ENCODE measurements at regions not wholly inside any gene's neighbourhood (a gene's known extent, or its start where the extent isn't known, plus 50 kb on each side); places are given as distances from the start of the nearest gene placed in this dataset.

DNA sequence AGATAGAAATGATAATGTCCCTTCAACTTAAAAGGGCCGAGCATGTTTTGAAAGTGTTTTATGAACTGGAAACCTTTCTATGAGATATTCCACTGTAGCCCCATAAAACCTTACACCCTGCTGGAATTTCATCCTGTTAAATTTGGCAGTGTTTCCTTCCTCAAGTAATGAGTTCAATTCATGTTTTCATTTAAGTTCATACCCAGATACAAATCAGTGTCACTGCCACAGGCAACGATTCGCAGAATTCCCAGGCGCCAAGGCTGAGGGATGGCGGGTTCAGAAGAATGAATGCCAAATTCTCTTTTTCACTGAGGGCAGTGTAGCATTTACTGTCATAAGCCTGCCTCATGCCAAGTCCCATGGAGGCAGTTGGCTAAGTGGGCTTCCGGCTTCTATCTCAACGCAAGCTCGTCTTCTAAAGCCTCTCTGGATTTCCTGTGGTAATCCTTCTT is 511.8 kb upstream of the ID4 start:
- Histone ChIP-seq H3K27ac (no peak overlapping the region), H3K4me3 (IDR thresholded peaks at IDR 0.05; ENCODE audit: insufficient read depth, low read depth, low read length) (no peak overlapping the region)

DNA sequence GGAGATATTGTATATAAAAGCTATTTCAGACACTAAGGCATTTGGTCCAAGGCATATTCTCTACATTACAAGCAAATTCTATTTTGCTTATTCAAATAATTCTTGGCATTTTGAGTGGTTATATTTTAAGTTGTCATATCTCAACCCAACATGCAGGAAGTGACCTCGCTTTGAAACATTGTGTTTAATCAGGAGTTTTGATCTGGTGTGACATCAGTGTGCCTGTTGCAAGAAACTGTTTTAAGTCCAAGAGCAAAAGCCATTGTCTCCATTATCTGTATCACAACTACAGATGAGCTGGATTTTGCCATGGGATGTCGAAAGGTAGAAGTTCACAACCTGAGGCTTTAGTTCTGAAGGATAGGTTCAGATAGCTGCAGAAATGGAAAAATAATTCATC is 509.9 kb upstream of the ID4 start:
- Histone ChIP-seq H3K27me3 (ENCODE audit: insufficient read depth, low read depth) (no peaks in the 10 kb centered on the region), H2AFZ (ENCODE audit: low read depth) (no peak overlapping the region), H4K20me1 (ENCODE audit: insufficient read depth) (no peaks in the 10 kb centered on the region), H3K36me3 (ENCODE audit: insufficient read depth) (no peaks in the 10 kb centered on the region), H3K27ac (no peak overlapping the region), H3K4me1 (ENCODE audit: low read depth, poor library complexity, severe bottlenecking) (no peaks in the 10 kb centered on the region), H3K9ac (no peak overlapping the region), H3K4me2 (no peak overlapping the region), H3K4me3 (IDR thresholded peaks at IDR 0.05; ENCODE audit: insufficient read depth, low read depth, low read length) (no peak overlapping the region), H3K79me2 (ENCODE audit: insufficient read depth, low read depth) (no peaks in the 10 kb centered on the region)
- TF ChIP-seq, protein P1, sequence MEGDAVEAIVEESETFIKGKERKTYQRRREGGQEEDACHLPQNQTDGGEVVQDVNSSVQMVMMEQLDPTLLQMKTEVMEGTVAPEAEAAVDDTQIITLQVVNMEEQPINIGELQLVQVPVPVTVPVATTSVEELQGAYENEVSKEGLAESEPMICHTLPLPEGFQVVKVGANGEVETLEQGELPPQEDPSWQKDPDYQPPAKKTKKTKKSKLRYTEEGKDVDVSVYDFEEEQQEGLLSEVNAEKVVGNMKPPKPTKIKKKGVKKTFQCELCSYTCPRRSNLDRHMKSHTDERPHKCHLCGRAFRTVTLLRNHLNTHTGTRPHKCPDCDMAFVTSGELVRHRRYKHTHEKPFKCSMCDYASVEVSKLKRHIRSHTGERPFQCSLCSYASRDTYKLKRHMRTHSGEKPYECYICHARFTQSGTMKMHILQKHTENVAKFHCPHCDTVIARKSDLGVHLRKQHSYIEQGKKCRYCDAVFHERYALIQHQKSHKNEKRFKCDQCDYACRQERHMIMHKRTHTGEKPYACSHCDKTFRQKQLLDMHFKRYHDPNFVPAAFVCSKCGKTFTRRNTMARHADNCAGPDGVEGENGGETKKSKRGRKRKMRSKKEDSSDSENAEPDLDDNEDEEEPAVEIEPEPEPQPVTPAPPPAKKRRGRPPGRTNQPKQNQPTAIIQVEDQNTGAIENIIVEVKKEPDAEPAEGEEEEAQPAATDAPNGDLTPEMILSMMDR (conservative IDR thresholded peaks at IDR 0.05; ENCODE audit: low read depth, low read length): no peak

More for the DNA sequence above, 511.8 kb upstream of the ID4 start:
- Histone ChIP-seq H3K4me1 (ENCODE audit: low read depth, poor library complexity, severe bottlenecking) (no peaks in the 10 kb centered on the region), H3K79me2 (ENCODE audit: insufficient read depth, low read depth) (no peaks in the 10 kb centered on the region), H3K4me2 (no peak overlapping the region), H3K36me3 (ENCODE audit: insufficient read depth) (no peaks in the 10 kb centered on the region), H3K27me3 (ENCODE audit: insufficient read depth, low read depth) (no peaks in the 10 kb centered on the region), H3K9ac (no peak overlapping the region), H2AFZ (ENCODE audit: low read depth) (no peak overlapping the region), H4K20me1 (ENCODE audit: insufficient read depth) (no peaks in the 10 kb centered on the region)
- TF ChIP-seq, protein P1 (conservative IDR thresholded peaks at IDR 0.05; ENCODE audit: low read depth, low read length): no peak

DNA sequence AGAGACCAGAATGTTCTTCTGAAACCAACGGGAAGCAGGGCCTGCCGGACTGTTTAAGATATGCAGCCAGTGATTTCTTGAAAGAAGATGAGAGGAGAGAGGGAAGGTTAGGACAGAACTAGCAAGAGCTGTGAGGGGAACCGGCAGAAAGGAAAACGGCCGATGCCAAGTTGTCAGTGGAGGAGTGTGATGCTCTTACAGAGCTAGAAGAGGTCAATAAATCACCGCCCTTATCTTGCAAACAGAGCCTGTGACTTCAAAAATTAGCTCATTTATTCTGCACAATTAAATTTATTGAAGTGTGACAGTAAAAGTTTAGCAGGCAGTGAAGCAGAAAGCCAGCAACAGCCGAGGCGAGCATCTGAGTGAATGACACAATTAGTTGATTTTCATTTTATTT is 509.5 kb upstream of the ID4 start:
- Histone ChIP-seq H3K4me1 (ENCODE audit: low read depth, poor library complexity, severe bottlenecking) (no peaks in the 10 kb centered on the region), H3K27me3 (ENCODE audit: insufficient read depth, low read depth) (no peaks in the 10 kb centered on the region), H3K36me3 (ENCODE audit: insufficient read depth) (no peaks in the 10 kb centered on the region), H3K4me3 (IDR thresholded peaks at IDR 0.05; ENCODE audit: insufficient read depth, low read depth, low read length) (no peak overlapping the region), H2AFZ (ENCODE audit: low read depth) (no peak overlapping the region), H3K4me2 (no peak overlapping the region), H3K9ac (no peak overlapping the region), H4K20me1 (ENCODE audit: insufficient read depth) (no peaks in the 10 kb centered on the region), H3K79me2 (ENCODE audit: insufficient read depth, low read depth) (no peaks in the 10 kb centered on the region), H3K27ac (no peak overlapping the region)
- TF ChIP-seq, protein P1 (conservative IDR thresholded peaks at IDR 0.05; ENCODE audit: low read depth, low read length): no peak

DNA sequence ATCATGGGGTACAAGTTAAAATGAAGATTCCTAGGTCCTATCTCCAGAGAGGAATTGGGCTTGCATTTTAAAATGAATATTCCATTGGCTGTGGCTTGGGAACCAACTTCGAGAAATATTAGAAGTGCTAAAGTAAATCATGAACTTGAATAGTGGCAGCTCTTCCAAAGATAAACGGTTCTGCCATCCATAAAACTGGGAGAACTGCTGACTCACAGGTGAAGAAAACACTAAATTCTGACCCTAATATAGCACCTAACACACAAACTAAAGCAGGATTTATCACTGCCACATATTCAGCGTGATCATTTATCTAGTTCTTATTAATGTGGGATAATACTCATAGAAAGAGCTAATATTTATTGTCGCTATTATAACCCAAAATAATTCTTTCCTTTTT is 508.1 kb upstream of the ID4 start:
- Histone ChIP-seq H3K36me3 (ENCODE audit: insufficient read depth) (no peaks in the 10 kb centered on the region), H4K20me1 (ENCODE audit: insufficient read depth) (no peaks in the 10 kb centered on the region), H3K27ac (no peak overlapping the region), H3K4me1 (ENCODE audit: low read depth, poor library complexity, severe bottlenecking) (no peaks in the 10 kb centered on the region), H3K4me2 (no peak overlapping the region), H3K27me3 (ENCODE audit: insufficient read depth, low read depth) (no peaks in the 10 kb centered on the region), H2AFZ (ENCODE audit: low read depth) (no peak overlapping the region), H3K9ac (no peak overlapping the region), H3K4me3 (IDR thresholded peaks at IDR 0.05; ENCODE audit: insufficient read depth, low read depth, low read length) (no peak overlapping the region), H3K79me2 (ENCODE audit: insufficient read depth, low read depth) (no peaks in the 10 kb centered on the region)
- TF ChIP-seq, protein P1 (conservative IDR thresholded peaks at IDR 0.05; ENCODE audit: low read depth, low read length): no peak
